ENCODE measurements at regions not wholly inside any gene's neighbourhood (a gene's known extent, or its start where the extent isn't known, plus 50 kb on each side); places are given as distances from the start of the nearest gene placed in this dataset.
"Not testable (repeated sequence)": the region's sequence is repeated elsewhere in the genome, so short reads cannot be mapped to it uniquely, and the experiment has no call there.

- TF ChIP-seq CTCF (IDR thresholded peaks at IDR 0.05): no peak
- DNase-seq (ENCODE audit: extremely low spot score, unreplicated experiment): no peak
- Mint-ChIP-seq H3K27ac (ENCODE audit: unreplicated experiment) (no peak overlapping the region), H3K36me3 (ENCODE audit: unreplicated experiment) (no peaks in the 10 kb centered on the region), H3K27me3 (ENCODE audit: unreplicated experiment) (no peaks in the 10 kb centered on the region), H3K4me1 (ENCODE audit: unreplicated experiment) (no peaks in the 10 kb centered on the region), H3K4me3 (ENCODE audit: unreplicated experiment) (no peak overlapping the region), H3K9me3 (ENCODE audit: unreplicated experiment) (peaks cover 10% of the 10 kb centered on the region)
These were observed 134.9 kb upstream of the KYNU start for GRCh38 chr2:142742371-142743214.

GRCh38 chr2:142741764-142742269 lies 135.6 kb upstream of the KYNU start:
- Mint-ChIP-seq H3K36me3 (ENCODE audit: unreplicated experiment) (no peaks in the 10 kb centered on the region), H3K4me1 (ENCODE audit: unreplicated experiment) (no peaks in the 10 kb centered on the region), H3K4me3 (ENCODE audit: unreplicated experiment) (no peak overlapping the region), H3K27me3 (ENCODE audit: unreplicated experiment) (no peaks in the 10 kb centered on the region), H3K9me3 (ENCODE audit: unreplicated experiment) (peaks cover 10% of the 10 kb centered on the region), H3K27ac (ENCODE audit: unreplicated experiment) (no peak overlapping the region)
- no peak for DNase-seq (ENCODE audit: extremely low spot score, unreplicated experiment)
- no peak for TF ChIP-seq CTCF (IDR thresholded peaks at IDR 0.05)

GRCh38 chr2:142734770-142735169 lies 142.7 kb upstream of the KYNU start:
- DNase-seq (ENCODE audit: extremely low spot score, unreplicated experiment): no peak
- Mint-ChIP-seq H3K27me3 (ENCODE audit: unreplicated experiment) (no peaks in the 10 kb centered on the region), H3K27ac (ENCODE audit: unreplicated experiment) (no peak overlapping the region), H3K4me3 (ENCODE audit: unreplicated experiment) (no peak overlapping the region), H3K4me1 (ENCODE audit: unreplicated experiment) (no peaks in the 10 kb centered on the region), H3K9me3 (ENCODE audit: unreplicated experiment) (no peaks in the 10 kb centered on the region), H3K36me3 (ENCODE audit: unreplicated experiment) (no peaks in the 10 kb centered on the region)
- TF ChIP-seq CTCF (IDR thresholded peaks at IDR 0.05): no peak

- H3K27me3 Mint-ChIP-seq (ENCODE audit: unreplicated experiment): no peaks in the 10 kb centered on the region
- peaks cover 1% of the 10 kb centered on the region for H3K9me3 Mint-ChIP-seq (ENCODE audit: unreplicated experiment)
- no peak for DNase-seq (ENCODE audit: extremely low spot score, unreplicated experiment)
- no peak overlapping the region for H3K4me3 Mint-ChIP-seq (ENCODE audit: unreplicated experiment)
- peak; percentile 14 for TF ChIP-seq CTCF (IDR thresholded peaks at IDR 0.05)
- H3K4me1 Mint-ChIP-seq (ENCODE audit: unreplicated experiment): no peaks in the 10 kb centered on the region
- H3K27ac Mint-ChIP-seq (ENCODE audit: unreplicated experiment): no peak overlapping the region
- no peaks in the 10 kb centered on the region for H3K36me3 Mint-ChIP-seq (ENCODE audit: unreplicated experiment)
These were observed 143.2 kb upstream of the KYNU start for GRCh38 chr2:142734231-142734630.

GRCh38 chr2:142729814-142730213 lies 147.7 kb upstream of the KYNU start:
- not testable (repeated sequence) for H3K36me3 Mint-ChIP-seq (ENCODE audit: unreplicated experiment); DNase-seq (ENCODE audit: extremely low spot score, unreplicated experiment); H3K27me3 Mint-ChIP-seq (ENCODE audit: unreplicated experiment); H3K4me3 Mint-ChIP-seq (ENCODE audit: unreplicated experiment); H3K9me3 Mint-ChIP-seq (ENCODE audit: unreplicated experiment); H3K4me1 Mint-ChIP-seq (ENCODE audit: unreplicated experiment); H3K27ac Mint-ChIP-seq (ENCODE audit: unreplicated experiment)

- DNase-seq (ENCODE audit: extremely low spot score, unreplicated experiment); H3K36me3 Mint-ChIP-seq (ENCODE audit: unreplicated experiment); H3K9me3 Mint-ChIP-seq (ENCODE audit: unreplicated experiment); H3K4me3 Mint-ChIP-seq (ENCODE audit: unreplicated experiment); H3K27me3 Mint-ChIP-seq (ENCODE audit: unreplicated experiment); H3K27ac Mint-ChIP-seq (ENCODE audit: unreplicated experiment): not testable (repeated sequence)
- H3K4me1 Mint-ChIP-seq (ENCODE audit: unreplicated experiment): peaks cover 18% of the 10 kb centered on the region
These were observed 149.5 kb upstream of the KYNU start for GRCh38 chr2:142727821-142728478.
